ENCODE measurements at regions not wholly inside any gene's neighbourhood (a gene's known extent, or its start where the extent isn't known, plus 50 kb on each side); places are given as distances from the start of the nearest gene placed in this dataset.
"Not testable (repeated sequence)": the region's sequence is repeated elsewhere in the genome, so short reads cannot be mapped to it uniquely, and the experiment has no call there.

DNA sequence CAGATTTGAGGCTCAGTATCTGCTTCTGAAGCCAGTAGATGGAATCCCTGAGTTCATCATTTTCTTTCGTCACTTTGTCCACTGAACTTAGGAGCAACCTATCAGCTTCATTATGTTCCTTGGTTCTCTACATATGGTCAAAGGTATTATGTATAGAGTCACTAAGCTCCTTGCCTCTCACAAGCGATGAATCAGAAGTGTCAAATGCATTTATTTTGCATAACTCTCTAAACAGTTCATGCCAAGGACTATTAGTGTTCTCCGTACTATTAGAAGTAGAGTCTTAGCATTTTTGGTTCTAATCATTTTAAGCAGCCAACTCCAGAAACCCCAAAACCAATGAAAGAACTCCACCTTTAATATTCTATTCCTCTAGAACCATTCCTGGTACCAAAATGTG, 278.5 kb downstream of the C12orf75 start:
- TF ChIP-seq, protein P1, sequence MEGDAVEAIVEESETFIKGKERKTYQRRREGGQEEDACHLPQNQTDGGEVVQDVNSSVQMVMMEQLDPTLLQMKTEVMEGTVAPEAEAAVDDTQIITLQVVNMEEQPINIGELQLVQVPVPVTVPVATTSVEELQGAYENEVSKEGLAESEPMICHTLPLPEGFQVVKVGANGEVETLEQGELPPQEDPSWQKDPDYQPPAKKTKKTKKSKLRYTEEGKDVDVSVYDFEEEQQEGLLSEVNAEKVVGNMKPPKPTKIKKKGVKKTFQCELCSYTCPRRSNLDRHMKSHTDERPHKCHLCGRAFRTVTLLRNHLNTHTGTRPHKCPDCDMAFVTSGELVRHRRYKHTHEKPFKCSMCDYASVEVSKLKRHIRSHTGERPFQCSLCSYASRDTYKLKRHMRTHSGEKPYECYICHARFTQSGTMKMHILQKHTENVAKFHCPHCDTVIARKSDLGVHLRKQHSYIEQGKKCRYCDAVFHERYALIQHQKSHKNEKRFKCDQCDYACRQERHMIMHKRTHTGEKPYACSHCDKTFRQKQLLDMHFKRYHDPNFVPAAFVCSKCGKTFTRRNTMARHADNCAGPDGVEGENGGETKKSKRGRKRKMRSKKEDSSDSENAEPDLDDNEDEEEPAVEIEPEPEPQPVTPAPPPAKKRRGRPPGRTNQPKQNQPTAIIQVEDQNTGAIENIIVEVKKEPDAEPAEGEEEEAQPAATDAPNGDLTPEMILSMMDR (IDR thresholded peaks at IDR 0.05): not testable (repeated sequence)
- TF ChIP-seq POLR2A (IDR thresholded peaks at IDR 0.05): not testable (repeated sequence)

All from uterus (tissue), 2 donors.